BJ (cell line): ENCODE measurements at regions not wholly inside any gene's neighbourhood (a gene's known extent, or its start where the extent isn't known, plus 50 kb on each side); places are given as distances from the start of the nearest gene placed in this dataset.

Experiments
- CTCF ChIA-PET: fragments of 350-600 bp; formaldehyde crosslinking; extraction: SDS; loops from one replicate; lab custom pipeline; 2021; ENCODE audit warnings: antibody characterized with exemption, inconsistent platforms; lab: Yijun Ruan, JAX
- POLR2A ChIA-PET: fragments of 300-600 bp; sonication (Branson Sonifier 250); formaldehyde crosslinking; extraction: SDS; loops from one replicate; lab custom pipeline; 2021; ENCODE audit warnings: antibody characterized with exemption; lab: Charles Lee
- DNase-seq: peaks from one replicate; pipeline ENCODE4 v3.0.0-alpha.2; 2011; ENCODE audit warnings: low read depth
- H3K27me3 ChIP-seq: 2 replicates; pipeline ENCODE4 v1.6.0; 2011; ENCODE audit warnings: low read length; ENCODE audit not compliant: control insufficient read depth, insufficient read depth
- H3K36me3 ChIP-seq: 2 replicates; pipeline ENCODE4 v1.5.1; 2011; ENCODE audit warnings: low read length; ENCODE audit not compliant: control insufficient read depth, insufficient read depth
- H3K4me3 ChIP-seq: 2 replicates; pipeline ENCODE4 v1.5.1; 2011; ENCODE audit warnings: low read depth, mild to moderate bottlenecking, control low read depth, low read length
- TF ChIP-seq, protein P1 (sequence below): IDR thresholded peaks from 2 replicates; pipeline ENCODE4 v1.5.1; 2011; ENCODE audit warnings: low read depth, mild to moderate bottlenecking, control low read depth, inconsistent platforms, low read length, moderate library complexity; ENCODE audit not compliant: insufficient read depth

DNA sequence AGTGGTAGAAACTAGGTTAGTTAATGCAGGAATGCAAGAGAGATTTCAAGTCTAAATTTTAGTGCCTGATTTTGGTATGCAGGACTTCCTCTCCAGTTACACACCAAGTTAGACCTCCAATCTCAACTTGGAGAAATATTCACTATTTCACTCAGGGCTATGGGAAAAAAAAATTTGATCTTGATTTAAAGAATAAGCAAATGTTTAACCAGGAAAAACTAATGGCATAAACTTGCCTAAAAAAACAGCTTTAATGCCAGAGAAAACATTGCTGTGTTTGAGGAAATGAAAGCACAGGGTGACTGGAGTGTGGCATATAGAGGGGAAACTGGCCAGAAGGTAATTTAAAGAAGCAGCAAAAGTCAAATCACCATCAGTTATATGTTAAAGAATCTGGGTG lies 575.4 kb upstream of the LRRC4C start:
- no peak overlapping the region for H3K4me3 ChIP-seq
- DNase-seq, result no peak
- CTCF ChIA-PET, result no interaction called here
- H3K27me3 ChIP-seq, result no peaks in the 10 kb centered on the region
- POLR2A ChIA-PET, result no interaction called here
- TF ChIP-seq, protein P1, sequence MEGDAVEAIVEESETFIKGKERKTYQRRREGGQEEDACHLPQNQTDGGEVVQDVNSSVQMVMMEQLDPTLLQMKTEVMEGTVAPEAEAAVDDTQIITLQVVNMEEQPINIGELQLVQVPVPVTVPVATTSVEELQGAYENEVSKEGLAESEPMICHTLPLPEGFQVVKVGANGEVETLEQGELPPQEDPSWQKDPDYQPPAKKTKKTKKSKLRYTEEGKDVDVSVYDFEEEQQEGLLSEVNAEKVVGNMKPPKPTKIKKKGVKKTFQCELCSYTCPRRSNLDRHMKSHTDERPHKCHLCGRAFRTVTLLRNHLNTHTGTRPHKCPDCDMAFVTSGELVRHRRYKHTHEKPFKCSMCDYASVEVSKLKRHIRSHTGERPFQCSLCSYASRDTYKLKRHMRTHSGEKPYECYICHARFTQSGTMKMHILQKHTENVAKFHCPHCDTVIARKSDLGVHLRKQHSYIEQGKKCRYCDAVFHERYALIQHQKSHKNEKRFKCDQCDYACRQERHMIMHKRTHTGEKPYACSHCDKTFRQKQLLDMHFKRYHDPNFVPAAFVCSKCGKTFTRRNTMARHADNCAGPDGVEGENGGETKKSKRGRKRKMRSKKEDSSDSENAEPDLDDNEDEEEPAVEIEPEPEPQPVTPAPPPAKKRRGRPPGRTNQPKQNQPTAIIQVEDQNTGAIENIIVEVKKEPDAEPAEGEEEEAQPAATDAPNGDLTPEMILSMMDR, result no peak
- H3K36me3 ChIP-seq, result no peaks in the 10 kb centered on the region

DNA sequence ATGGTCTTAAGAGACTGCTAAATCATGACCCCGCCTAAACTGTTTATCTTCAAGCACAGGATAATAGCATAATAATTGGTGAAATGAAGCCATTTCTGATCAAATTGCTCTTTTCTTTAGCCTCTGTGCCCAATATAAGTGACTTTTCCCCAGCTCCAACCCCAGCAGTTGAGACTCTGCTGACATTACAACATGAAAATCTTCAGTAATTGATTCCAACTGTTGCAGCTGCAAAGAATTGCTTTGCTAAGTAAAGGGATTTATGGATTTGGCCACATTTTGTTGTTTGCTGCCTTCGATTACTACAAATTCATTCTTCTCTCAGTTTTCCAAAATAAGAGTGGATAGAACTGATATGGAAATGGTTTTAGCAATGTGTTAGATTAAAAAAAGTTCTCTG lies 576.7 kb upstream of the LRRC4C start:
- TF ChIP-seq, protein P1, result no peak
- H3K27me3 ChIP-seq, result no peaks in the 10 kb centered on the region
- no peak for DNase-seq
- H3K4me3 ChIP-seq, result no peak overlapping the region
- H3K36me3 ChIP-seq, result no peaks in the 10 kb centered on the region
- ChIA-PET POLR2A (no interaction called here), CTCF (no interaction called here)

DNA sequence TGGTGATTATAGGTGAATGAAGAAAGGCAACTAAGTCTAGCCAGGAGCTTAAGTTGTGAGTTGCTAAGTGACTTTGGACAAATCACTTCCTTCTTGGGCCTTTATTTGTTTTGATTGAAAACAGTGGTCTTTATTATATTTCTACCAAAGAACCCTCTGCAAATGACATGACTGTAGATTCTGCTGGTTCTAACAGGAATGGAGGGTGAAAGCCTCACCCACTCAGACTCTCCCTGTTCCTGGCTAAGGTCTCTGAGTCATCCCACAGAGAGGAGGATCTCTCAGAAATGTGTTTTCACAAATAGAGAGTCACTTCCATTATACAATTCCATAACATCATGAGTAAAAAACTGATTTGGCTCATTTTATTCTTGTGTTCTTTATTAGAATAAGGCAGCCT lies 583.9 kb upstream of the LRRC4C start:
- DNase-seq, result no peak
- POLR2A ChIA-PET, result no interaction called here
- CTCF ChIA-PET, result no interaction called here
- H3K4me3 ChIP-seq, result no peak overlapping the region
- no peaks in the 10 kb centered on the region for H3K36me3 ChIP-seq
- H3K27me3 ChIP-seq, result no peaks in the 10 kb centered on the region
- TF ChIP-seq, protein P1, result no peak

DNA sequence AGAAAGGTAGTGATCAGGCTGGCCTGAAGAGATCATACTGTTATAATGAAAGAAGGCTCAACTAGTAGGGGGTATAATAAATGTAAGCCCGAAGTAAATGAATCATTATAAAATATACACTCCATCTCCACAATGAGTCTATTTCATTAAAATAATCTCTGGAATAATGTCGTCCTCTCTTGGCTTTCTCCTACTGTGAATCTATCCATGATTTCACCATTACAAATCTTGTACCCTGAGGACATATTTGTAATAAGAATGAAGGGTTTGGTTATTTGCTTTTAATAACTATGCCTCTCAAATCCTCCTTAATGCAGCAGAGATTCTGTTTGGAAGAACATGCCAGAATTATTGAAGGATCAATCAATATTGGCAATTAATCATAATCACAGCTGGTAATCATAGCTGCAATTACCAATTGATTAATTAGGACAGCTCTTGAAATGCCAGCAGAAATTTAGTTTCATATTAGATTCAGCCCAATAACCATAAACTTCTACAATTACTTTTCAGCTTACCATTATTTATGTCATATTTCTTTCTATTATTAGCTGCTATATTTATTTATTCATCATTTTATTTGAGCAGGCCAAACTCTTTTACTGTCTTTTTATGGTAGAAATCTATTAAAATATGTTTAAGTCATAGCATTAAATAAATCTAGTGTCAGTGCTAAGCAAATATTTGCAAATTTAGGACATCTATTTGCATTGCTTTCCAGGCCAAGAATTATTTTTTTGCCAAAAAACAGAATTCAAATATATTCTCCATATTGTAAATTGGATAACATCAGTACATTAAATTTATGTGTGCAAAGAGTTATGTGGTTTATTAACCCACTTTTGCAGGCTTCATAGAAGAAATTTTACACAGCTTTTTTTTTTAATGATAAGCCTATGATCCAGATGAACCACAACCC lies 588.4 kb upstream of the LRRC4C start:
- H3K27me3 ChIP-seq, result no peaks in the 10 kb centered on the region
- ChIA-PET CTCF (no interaction called here), POLR2A (no interaction called here)
- DNase-seq, result no peak
- H3K36me3 ChIP-seq, result no peaks in the 10 kb centered on the region
- no peak overlapping the region for H3K4me3 ChIP-seq
- TF ChIP-seq, protein P1, result no peak

DNA sequence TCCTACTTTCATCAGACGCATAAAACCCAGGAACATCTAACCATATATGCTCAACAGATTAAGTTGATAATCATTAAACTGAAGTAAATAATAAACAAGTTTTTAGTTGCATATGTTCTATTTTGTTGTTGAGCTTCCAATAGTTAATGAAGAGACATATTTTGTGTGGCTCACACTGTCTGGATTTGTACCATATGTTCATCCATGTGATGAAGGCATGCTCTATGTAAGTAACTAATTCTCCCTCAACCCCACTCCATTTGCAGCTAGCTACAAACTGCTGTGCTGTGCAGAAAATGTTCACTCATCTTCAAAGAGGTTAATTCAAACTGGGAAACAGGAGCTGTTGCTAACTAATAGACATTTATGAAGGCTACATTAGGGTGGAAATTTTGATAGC lies 589.7 kb upstream of the LRRC4C start:
- Histone ChIP-seq H3K36me3 (no peaks in the 10 kb centered on the region), H3K27me3 (no peaks in the 10 kb centered on the region), H3K4me3 (no peak overlapping the region)
- POLR2A ChIA-PET, result no interaction called here
- no peak for DNase-seq
- TF ChIP-seq, protein P1, result no peak
- CTCF ChIA-PET, result interaction anchor here (0.6 kb wide), 1 partner anchor 11 kb away, joined by 3 read pairs; no protein-coding TSS in a partner anchor
